OCI-LY1 (cell line): ENCODE measurements at regions not wholly inside any gene's neighbourhood (a gene's known extent, or its start where the extent isn't known, plus 50 kb on each side); places are given as distances from the start of the nearest gene placed in this dataset.

ENCODE experiments used
- H2AFZ ChIP-seq: fragments of 200-600 bp; sonication (generic), shearing (Covaris generic); 2 replicates; pipeline ENCODE4 v1.6.0; 2014; ENCODE audit warnings: antibody characterized with exemption, mild to moderate bottlenecking, low read length
- H3F3A ChIP-seq: fragments of 200-600 bp; sonication (generic), shearing (Covaris generic); 2 replicates; pipeline ENCODE4 v1.6.0; 2014; ENCODE audit warnings: mild to moderate bottlenecking, antibody characterized with exemption, low read length, moderate library complexity; ENCODE audit not compliant: insufficient read depth
- H3K27ac ChIP-seq: fragments of 200-600 bp; sonication (generic); 2 replicates; pipeline ENCODE4 v1.5.1; 2014; ENCODE audit warnings: low read length, mixed run types, mild to moderate bottlenecking, low read depth; ENCODE audit not compliant: poor library complexity, severe bottlenecking
- H3K27me3 ChIP-seq: fragments of 200-600 bp; sonication (generic); 2 replicates; pipeline ENCODE4 v1.6.0; 2014; ENCODE audit warnings: antibody characterized with exemption, mild to moderate bottlenecking, low read length, moderate library complexity; ENCODE audit not compliant: insufficient read depth
- H3K36me3 ChIP-seq: fragments of 200-600 bp; sonication (generic); 2 replicates; pipeline ENCODE4 v1.6.1; 2014; ENCODE audit warnings: mild to moderate bottlenecking, antibody characterized with exemption, low read length, moderate library complexity, mixed read lengths; ENCODE audit not compliant: insufficient read depth
- H3K4me1 ChIP-seq: fragments of 200-600 bp; sonication (generic); 2 replicates; pipeline ENCODE4 v1.5.1; 2014; ENCODE audit warnings: mild to moderate bottlenecking, low read length, moderate library complexity; ENCODE audit not compliant: insufficient read depth, severe bottlenecking
- H3K4me2 ChIP-seq: fragments of 200-600 bp; sonication (generic), shearing (Covaris generic); 2 replicates; pipeline ENCODE4 v1.6.1; 2014; ENCODE audit warnings: low read length
- H3K4me3 ChIP-seq: fragments of 200-600 bp; sonication (generic); 2 replicates; pipeline ENCODE4 v1.5.1; 2014; ENCODE audit warnings: low read length, low read depth, mild to moderate bottlenecking, mixed read lengths; ENCODE audit not compliant: poor library complexity, severe bottlenecking
- H3K79me2 ChIP-seq: fragments of 200-600 bp; shearing (Covaris generic); 2 replicates; pipeline ENCODE4 v1.6.1; 2016; ENCODE audit warnings: mixed run types, low read length, mixed read lengths; ENCODE audit not compliant: insufficient read depth
- H3K9ac ChIP-seq: fragments of 200-600 bp; sonication (generic), shearing (Covaris generic); 2 replicates; pipeline ENCODE4 v1.6.1; 2014; ENCODE audit warnings: mild to moderate bottlenecking, low read length, mixed read lengths
- H3K9me2 ChIP-seq: fragments of 200-600 bp; sonication (generic), shearing (Covaris generic); 2 replicates; pipeline ENCODE4 v1.6.1; 2014; ENCODE audit warnings: low read depth, mild to moderate bottlenecking, low read length, mixed read lengths
- H3K9me3 ChIP-seq: fragments of 200-600 bp; shearing (Covaris generic); 2 replicates; pipeline ENCODE4 v1.6.1; 2014; ENCODE audit warnings: low read length, mixed read lengths
- H4K20me1 ChIP-seq: fragments of 200-600 bp; sonication (generic), shearing (Covaris generic); 2 replicates; pipeline ENCODE4 v1.6.0; 2016; ENCODE audit warnings: mild to moderate bottlenecking, low read length; ENCODE audit not compliant: insufficient read depth
- CTCF ChIP-seq: fragments of 200-600 bp; sonication (generic), shearing (Covaris generic); IDR thresholded peaks from 2 replicates; pipeline ENCODE4 v1.5.1; 2017; ENCODE audit warnings: mild to moderate bottlenecking, antibody characterized with exemption, low read length, moderate library complexity, mixed read lengths
- EZH2 ChIP-seq: fragments of 200-600 bp; sonication (generic), shearing (Covaris generic); IDR thresholded peaks from 2 replicates; pipeline ENCODE4 v1.8.0; 2017; ENCODE audit warnings: borderline replicate concordance, mixed run types, mild to moderate bottlenecking, antibody characterized with exemption, low read length, moderate library complexity, mixed read lengths

GRCh38 chr2:15786003-15786654 lies 154.2 kb upstream of the MYCN start:
- Histone ChIP-seq H3K27me3 (no peaks in the 10 kb centered on the region), H3K36me3 (no peaks in the 10 kb centered on the region), H3K4me2 (no peak overlapping the region), H3K9ac (no peak overlapping the region), H4K20me1 (no peaks in the 10 kb centered on the region), H3K4me3 (no peak overlapping the region), H3K27ac (no peak overlapping the region), H3K4me1 (no peaks in the 10 kb centered on the region), H3F3A (no peaks in the 10 kb centered on the region), H3K79me2 (no peaks in the 10 kb centered on the region), H3K9me3 (no peaks in the 10 kb centered on the region), H3K9me2 (no peaks in the 10 kb centered on the region), H2AFZ (no peak overlapping the region)
- no peak for TF ChIP-seq EZH2
- TF ChIP-seq CTCF: no peak

GRCh38 chr2:15786901-15787300 lies 153.4 kb upstream of the MYCN start:
- H3K27ac ChIP-seq: no peak overlapping the region
- H3K27me3 ChIP-seq: no peaks in the 10 kb centered on the region
- H3K36me3 ChIP-seq: no peaks in the 10 kb centered on the region
- H3K4me1 ChIP-seq: no peaks in the 10 kb centered on the region
- TF ChIP-seq EZH2: no peak
- TF ChIP-seq CTCF: no peak
- no peaks in the 10 kb centered on the region for H4K20me1 ChIP-seq
- H3K79me2 ChIP-seq: no peaks in the 10 kb centered on the region
- no peaks in the 10 kb centered on the region for H3K9me2 ChIP-seq
- no peak overlapping the region for H2AFZ ChIP-seq
- no peak overlapping the region for H3K4me2 ChIP-seq
- no peak overlapping the region for H3K9ac ChIP-seq
- no peak overlapping the region for H3K4me3 ChIP-seq
- H3F3A ChIP-seq: no peaks in the 10 kb centered on the region
- no peaks in the 10 kb centered on the region for H3K9me3 ChIP-seq

GRCh38 chr2:15787535-15788454 lies 152.6 kb upstream of the MYCN start:
- H3K27ac ChIP-seq: no peak overlapping the region
- no peaks in the 10 kb centered on the region for H3F3A ChIP-seq
- H3K4me3 ChIP-seq: no peak overlapping the region
- H2AFZ ChIP-seq: no peak overlapping the region
- H3K9me3 ChIP-seq: no peaks in the 10 kb centered on the region
- no peaks in the 10 kb centered on the region for H3K79me2 ChIP-seq
- no peaks in the 10 kb centered on the region for H3K27me3 ChIP-seq
- no peaks in the 10 kb centered on the region for H3K36me3 ChIP-seq
- TF ChIP-seq CTCF (no peak), EZH2 (no peak)
- H4K20me1 ChIP-seq: no peaks in the 10 kb centered on the region
- no peaks in the 10 kb centered on the region for H3K9me2 ChIP-seq
- no peak overlapping the region for H3K9ac ChIP-seq
- no peak overlapping the region for H3K4me2 ChIP-seq
- H3K4me1 ChIP-seq: no peaks in the 10 kb centered on the region
